ENCODE measurements at regions not wholly inside any gene's neighbourhood (a gene's known extent, or its start where the extent isn't known, plus 50 kb on each side); places are given as distances from the start of the nearest gene placed in this dataset.

GRCh38 chr4:126698224-126698623 lies 934.5 kb upstream of the INTU start:
- no peak for TF ChIP-seq POLR2AphosphoS5 (IDR thresholded peaks at IDR 0.05; ENCODE audit: low read depth, low read length)
- TF ChIP-seq SPI1 (IDR thresholded peaks at IDR 0.05; ENCODE audit: low read depth, low read length), result no peak
- TF ChIP-seq POLR2A (IDR thresholded peaks at IDR 0.05; ENCODE audit: low read depth, low read length), result no peak
- TF ChIP-seq TAF1 (IDR thresholded peaks at IDR 0.05; ENCODE audit: low read depth, low read length), result no peak
